Fibroblast of lung (primary cell): ENCODE measurements at regions not wholly inside any gene's neighbourhood (a gene's known extent, or its start where the extent isn't known, plus 50 kb on each side); places are given as distances from the start of the nearest gene placed in this dataset.

Experiments
- EZH2 ChIP-seq: IDR thresholded peaks from 2 replicates; pipeline ENCODE4 v1.5.1; 2012; ENCODE audit warnings: low read length, control low read depth, mild to moderate bottlenecking; ENCODE audit errors: missing control alignments
- TF ChIP-seq, protein P1 (sequence below), 2 donors: IDR thresholded peaks in 1 of 2; conservative IDR thresholded peaks in 1 of 2; 1 replicate in 1 of 2; 2 replicates in 1 of 2; pipeline ENCODE4 v1.5.1; 2011 to 2012; ENCODE audit warnings: low read length in 2 of 2, control low read depth in 1 of 2, inconsistent platforms in 1 of 2, low read depth in 1 of 2, mild to moderate bottlenecking in 1 of 2

DNA sequence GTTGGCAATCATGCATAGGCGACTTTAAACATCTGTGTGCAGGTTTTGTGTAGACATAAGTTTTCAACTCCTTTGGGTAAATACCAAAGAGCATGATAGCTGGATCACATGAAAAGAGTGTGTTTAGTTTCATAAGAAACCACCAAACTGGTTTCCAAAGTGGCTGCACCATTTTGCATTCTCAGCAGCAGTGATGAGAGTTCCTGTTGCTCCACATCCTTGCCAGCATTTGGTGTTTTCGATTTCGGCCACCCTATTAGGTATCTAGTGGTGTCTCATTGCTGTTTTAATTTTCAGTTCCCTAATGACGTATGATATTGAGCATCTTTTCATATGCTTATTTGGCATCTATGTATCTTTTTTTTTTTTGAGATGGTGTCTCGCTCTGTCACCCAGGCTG lies 62.8 kb upstream of the CCND1 start:
- TF ChIP-seq, protein P1, sequence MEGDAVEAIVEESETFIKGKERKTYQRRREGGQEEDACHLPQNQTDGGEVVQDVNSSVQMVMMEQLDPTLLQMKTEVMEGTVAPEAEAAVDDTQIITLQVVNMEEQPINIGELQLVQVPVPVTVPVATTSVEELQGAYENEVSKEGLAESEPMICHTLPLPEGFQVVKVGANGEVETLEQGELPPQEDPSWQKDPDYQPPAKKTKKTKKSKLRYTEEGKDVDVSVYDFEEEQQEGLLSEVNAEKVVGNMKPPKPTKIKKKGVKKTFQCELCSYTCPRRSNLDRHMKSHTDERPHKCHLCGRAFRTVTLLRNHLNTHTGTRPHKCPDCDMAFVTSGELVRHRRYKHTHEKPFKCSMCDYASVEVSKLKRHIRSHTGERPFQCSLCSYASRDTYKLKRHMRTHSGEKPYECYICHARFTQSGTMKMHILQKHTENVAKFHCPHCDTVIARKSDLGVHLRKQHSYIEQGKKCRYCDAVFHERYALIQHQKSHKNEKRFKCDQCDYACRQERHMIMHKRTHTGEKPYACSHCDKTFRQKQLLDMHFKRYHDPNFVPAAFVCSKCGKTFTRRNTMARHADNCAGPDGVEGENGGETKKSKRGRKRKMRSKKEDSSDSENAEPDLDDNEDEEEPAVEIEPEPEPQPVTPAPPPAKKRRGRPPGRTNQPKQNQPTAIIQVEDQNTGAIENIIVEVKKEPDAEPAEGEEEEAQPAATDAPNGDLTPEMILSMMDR (conservative IDR thresholded peaks at IDR 0.05 in 1 of 2, IDR thresholded peaks at IDR 0.05 in 1 of 2; ENCODE audit: low read depth in 1 of 2, low read length in 2 of 2): no peak
- no peak for TF ChIP-seq EZH2
